AG08395 (cell line): ENCODE measurements at regions not wholly inside any gene's neighbourhood (a gene's known extent, or its start where the extent isn't known, plus 50 kb on each side); places are given as distances from the start of the nearest gene placed in this dataset.

Source experiments
- DNase-seq: peaks from one replicate; pipeline ENCODE4 v3.0.0; 2012; ENCODE audit warnings: mixed read lengths, low spot score

DNA sequence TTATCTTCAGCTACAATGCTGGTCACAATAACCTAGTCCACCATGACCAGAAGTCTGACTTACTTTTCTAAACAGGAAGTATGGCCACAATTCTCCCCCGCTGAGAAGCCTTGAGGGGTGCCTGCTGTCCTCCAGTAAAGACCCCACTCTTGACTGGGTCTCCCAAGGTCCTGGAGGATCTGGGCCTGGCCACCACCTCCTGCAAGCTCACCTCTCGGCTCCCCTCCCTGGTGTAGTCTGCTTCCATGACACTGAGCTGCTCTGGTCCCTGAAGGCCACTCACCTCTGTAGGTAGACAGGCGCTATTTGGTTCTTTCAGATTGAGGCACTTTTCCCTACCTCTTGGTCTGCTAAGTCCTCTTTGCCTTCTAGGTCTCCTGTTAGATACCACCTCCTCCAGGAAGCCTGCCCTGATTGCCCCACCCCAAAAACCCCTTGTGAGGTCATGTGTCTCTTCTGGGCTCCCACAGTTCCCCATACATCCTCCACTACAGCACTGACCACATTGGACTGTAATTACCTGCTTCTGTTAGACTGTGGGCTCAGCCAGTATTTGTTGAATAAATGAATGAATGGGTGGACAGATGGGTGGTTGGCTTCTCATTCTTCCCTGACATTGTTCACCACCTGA is 62.6 kb upstream of the IER5L start:
- DNase-seq = no peak

GRCh38 chr9:129239946-129240490 is 62.0 kb upstream of the IER5L start:
- DNase-seq = no peak

GRCh38 chr9:129237803-129238202 is 59.7 kb upstream of the IER5L start:
- DNase-seq = no peak

DNA sequence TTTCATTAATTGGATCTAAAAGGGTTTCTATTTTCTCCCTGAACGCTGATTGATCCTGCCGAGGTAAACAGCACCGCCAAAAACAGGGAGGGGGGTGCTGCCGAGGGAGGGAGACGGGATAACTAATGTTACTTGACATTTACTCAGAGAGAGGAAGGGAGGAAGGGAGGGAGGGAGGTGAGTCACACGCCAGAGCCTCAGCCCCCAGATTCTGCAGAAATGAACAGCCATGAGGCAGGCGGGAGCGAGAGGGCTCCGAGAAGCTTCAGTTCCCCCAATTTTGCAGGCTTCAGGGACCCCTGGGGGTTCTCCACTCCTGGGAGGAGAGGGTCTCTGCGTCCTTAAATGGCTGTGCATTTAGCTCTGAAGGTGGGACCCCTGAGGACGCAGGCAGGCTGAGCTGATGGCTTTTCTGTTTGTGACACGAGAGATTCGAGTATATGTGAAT is 59.1 kb upstream of the IER5L start:
- peak; percentile 53 for DNase-seq

GRCh38 chr9:129236441-129237145 is 58.5 kb upstream of the IER5L start:
- DNase-seq = no peak

- DNase-seq = no peak
Measured at GRCh38 chr9:129235931-129236331, 57.9 kb upstream of the IER5L start.

GRCh38 chr9:129235041-129235930 is 57.2 kb upstream of the IER5L start:
- DNase-seq = no peak

GRCh38 chr9:129234491-129234890 is 56.4 kb upstream of the IER5L start:
- DNase-seq = no peak

DNA sequence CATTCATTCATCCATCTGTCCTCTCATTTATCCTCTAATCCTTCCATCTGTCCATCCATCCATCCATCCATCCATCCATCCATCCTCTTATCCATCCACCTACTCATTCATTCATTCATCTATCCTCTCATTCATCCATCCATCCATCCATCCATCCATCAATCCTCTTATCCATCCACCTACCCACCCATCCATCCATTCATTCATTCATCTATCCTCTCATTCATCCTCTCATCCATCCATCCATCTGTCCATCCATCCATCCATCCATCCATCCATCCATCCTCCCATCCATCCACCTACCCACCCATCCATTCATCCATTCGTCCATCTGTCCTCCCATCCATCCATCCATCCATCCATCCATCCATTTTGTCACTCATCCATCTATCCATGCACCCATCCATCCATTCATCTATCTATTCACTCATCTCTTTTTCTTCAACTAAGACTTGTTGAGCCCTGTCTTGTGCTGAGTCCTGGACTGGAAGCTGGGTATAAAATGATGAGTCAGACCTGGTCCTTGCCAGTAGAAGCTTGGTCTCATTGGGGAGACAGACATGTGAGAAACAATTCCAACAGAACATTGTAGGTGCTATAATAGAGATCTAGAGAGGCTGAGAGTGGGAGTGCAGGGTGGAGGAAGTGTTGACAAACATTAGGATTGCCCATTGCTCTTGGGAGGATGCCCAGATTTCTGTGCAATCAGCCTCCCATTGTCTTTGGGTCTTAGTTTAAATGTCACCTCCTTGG is 55.0 kb upstream of the IER5L start:
- DNase-seq = no peak

GRCh38 chr9:129231759-129232158 is 53.7 kb upstream of the IER5L start:
- DNase-seq = no peak

DNA sequence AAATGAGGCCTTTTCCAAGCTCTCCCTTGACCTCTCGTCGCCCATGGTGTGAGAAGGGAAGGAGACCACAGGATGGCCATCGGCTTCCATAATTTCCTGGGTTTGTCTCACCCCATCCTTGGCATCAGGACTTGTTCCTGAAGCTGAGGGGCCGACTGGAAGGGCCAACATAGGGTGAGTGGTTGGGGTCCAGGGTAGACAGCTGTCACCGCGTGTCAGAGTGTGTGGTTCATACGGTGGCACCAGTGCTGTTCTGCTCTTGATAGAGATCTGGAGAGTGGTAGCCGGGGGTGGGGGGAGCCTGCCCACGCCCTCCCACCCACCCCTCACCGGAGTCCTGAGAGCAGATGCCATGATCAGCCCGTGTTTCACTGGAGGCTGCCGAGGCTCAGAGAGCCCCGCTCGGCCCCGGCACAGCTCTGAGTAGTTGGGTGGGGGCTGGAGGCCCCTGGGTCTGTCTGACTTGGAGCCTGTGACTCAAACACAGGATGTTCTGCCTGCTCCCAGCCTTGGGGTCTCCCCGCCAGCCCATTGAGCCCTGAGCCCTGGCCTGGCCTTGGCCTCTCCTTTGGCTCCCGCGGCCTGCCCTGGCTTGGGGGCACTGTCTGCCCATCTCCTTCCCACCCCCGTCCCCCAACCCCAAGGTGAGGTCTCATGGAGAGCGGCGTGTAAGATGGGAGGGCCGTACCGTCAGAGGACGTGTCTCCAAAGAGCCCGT is 53.1 kb upstream of the IER5L start:
- DNase-seq = no peak

DNA sequence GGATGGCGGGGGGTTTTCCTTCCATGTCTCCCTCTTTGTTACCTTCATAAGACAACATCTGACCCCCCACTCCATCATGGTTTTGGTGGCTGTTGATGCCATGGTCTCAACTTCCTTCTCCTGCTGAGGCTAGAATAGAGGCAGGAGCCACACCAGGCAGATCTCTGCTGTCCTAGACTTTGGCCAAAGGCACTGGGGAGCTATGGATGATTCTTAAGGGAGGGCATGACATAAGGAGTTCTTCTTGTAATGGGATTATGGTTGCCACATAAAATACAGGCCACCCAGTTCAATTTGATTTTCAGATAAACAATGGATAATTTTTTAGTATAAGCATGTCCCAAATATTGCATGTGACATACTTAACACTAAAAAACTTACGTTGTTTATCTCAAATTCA is 52.2 kb upstream of the IER5L start:
- DNase-seq = no peak
